Umbilical cord (tissue), 1 donor: ENCODE measurements at regions not wholly inside any gene's neighbourhood (a gene's known extent, or its start where the extent isn't known, plus 50 kb on each side); places are given as distances from the start of the nearest gene placed in this dataset.
"Not testable (repeated sequence)": the region's sequence is repeated elsewhere in the genome, so short reads cannot be mapped to it uniquely, and the experiment has no call there.

Source experiments
- DNase-seq: peaks from one replicate; pipeline ENCODE4 v3.0.0-alpha.2; 2015; ENCODE audit warnings: low spot score

DNA sequence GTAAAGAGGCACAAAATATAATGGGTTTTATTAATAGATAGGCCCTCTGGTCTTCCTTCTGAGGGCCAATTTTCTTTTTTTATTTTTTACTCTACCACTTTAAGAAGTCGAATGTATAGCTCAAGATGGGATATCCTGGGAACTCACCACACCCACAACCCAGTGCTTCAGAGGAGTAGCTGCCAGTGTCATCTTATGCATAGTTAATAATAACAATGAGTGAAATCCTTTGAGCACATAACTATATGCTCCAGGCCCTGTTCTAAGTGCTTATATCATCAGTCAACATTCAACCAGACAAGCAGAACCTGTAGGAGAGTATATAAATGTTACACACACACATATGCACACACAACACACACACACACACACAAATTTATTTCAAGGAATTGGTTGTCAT lies 150.3 kb upstream of the ACTBL2 start:
- DNase-seq: no peak

DNA sequence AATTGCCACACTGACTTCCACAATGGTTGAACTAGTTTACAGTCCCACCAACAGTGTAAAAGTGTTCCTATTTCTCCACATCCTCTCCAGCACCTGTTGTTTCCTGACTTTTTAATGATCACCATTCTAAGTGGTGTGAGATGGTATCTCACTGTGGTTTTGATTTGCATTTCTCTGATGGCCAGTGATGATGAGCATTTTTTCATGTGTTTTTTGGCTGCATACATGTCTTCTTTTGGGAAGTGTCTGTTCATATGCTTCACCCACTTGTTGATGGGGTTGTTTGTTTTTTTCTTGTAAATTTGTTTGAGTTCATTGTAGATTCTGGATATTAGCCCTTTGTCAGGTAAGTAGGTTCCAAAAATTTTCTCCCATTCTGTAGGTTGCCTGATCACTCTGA lies 148.5 kb upstream of the ACTBL2 start:
- DNase-seq: not testable (repeated sequence)

DNA sequence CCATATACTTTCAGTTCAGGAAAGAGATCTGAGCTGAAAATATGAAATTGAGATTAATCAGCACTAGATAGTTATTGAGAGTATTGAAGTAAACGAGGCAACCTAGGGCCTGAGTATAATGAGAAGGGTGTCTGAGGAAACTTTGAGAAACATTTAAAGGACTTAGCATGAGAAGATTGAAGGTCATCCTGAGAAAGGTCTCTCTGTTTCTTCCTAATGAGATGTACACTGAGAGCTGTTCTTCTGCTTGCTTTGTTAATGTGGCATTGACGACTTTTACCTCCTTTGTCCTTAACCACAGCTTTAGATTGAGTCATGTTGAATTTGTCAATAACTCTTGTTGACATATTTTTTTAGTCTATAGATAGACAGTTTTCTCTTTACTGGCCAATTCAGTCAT lies 145.1 kb upstream of the ACTBL2 start:
- DNase-seq: no peak

DNA sequence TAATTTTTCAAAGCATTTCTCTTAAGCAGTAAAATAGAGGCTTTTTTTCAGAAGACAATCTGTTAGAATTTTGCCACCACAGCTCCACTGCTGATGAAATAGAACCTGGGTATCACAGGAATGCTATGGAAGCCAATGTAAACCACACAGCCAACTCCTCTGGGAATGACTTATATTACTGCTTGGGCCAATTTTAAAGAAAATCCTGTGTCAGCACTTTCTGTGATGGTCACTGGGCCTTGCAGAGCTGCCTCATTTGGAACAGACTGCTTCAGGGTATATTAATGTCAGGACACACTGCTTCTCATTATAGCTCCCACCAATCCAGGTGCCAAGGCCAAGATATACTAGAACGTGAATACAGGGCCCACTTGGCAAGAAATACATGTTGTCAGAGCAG lies 144.1 kb upstream of the ACTBL2 start:
- DNase-seq: no peak

DNA sequence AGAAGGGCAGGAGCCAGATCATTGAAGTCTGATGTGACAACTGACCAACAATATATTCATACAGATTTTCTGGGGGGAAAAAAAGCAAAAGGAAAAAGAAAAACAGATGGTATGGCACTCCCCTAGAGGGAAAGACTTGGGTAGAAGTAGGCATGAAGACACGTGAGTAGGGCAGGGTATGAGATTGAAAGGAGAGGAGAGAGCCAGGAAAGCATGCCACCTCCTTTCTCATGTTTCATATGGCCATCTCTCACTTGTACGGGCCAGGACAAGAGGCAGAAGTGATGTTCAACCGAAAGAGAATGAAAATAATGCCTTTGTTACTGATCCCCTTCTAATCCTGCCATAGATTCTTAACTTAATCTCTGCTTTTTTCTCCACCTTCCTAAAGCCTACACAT lies 139.0 kb upstream of the ACTBL2 start:
- DNase-seq: no peak

DNA sequence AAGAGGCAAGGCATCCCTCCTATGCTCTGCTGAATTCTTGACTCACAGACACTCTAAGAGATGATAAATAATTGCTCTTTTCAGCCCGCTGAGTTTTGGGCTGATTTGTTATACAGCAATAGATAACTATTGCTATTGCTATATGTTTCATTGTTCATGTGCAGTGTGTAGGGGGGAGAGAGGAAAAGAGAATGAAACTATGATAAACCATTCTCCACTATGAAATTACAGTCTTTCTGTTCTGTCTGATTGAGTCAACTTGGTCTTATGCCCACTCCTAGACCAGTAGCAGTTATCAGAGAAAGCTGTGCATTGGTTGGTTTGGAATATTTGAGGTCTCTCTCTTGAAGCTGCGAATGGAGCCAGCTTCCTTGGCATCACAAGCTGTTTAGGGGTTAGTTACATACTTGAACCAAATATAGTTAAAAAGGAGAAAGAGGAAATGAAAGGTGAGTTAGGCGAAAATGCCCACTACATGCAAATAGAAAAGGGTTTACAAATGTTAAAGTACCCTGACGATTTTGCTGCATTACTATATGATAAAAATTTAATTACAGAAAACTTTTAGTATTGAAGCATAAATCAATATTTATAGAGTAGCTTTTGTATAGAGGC lies 136.3 kb upstream of the ACTBL2 start:
- no peak for DNase-seq

DNA sequence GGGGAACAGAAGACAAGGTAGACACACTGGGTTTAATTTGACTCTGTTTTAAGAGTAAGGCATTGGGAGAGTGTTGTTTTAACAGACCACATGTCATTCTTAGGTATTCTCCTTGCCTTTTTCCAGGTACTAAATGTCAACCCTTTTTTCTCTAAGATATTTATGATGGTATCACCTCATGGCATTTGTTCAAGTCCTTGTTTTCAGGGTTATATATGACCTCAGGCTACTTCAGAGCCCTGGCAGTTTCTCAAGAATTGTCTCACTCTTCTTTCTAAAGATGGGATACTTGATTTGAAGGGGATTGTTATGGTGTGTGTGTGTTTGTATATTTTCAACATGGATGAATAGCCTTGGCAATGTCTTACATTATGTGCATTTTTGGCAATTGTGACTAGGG lies 131.1 kb upstream of the ACTBL2 start:
- no peak for DNase-seq

DNA sequence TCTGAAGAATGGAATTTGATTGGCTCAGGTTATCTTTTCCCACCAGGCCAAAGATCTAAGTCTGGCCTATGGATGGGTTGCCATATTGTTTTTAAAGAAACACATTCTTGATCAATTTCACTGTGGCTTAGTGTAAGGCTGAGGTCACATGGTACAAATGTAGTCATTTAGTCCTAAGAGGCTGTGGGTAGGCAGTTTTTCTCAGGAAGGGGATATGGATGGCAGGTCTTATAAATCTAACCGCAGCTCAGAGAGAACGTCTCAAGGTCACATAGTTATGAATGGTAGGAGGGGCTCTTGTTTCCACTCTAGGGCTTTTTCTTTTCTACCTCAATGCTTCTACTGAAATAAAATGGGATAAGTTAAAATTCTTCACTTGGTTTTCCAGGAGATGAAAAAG lies 128.6 kb upstream of the ACTBL2 start:
- no peak for DNase-seq

DNA sequence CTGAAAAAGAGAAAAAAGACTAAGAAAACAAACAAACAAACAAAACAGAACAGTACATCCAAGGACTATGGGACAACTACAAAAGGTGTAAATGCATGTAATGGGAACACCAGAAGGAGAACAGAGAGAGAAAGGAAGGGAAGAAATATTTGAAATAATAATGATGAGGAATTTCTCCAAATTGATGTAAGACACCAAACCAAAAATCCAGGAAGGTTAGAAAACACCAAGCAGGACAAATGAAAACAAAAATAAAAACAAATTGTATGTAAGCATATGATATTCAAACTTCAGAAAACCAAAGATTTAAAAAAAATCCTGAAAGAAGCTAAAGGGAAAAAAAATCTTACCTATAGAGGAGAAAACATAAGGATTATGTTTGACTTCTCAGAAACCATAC lies 125.9 kb upstream of the ACTBL2 start:
- no peak for DNase-seq

DNA sequence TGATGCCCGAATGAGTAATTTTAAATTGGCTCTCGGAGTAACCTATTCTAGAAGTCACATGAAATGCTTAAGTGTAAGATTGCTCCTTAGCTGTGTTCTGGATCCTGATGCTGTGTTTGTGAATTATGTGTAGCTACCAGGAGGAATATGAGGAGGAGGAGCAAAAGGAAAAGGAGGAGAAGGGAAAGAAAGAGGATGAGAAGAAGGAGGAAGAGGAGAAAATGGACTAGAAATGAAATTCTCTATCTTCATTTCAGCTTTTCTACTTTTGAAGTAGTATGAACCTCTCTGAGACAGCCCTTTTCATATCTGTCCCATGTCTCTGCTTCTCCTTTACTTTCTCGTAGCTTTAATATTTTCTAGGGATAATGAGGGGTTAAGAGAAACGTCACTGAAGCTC lies 119.4 kb upstream of the ACTBL2 start:
- DNase-seq: no peak

DNA sequence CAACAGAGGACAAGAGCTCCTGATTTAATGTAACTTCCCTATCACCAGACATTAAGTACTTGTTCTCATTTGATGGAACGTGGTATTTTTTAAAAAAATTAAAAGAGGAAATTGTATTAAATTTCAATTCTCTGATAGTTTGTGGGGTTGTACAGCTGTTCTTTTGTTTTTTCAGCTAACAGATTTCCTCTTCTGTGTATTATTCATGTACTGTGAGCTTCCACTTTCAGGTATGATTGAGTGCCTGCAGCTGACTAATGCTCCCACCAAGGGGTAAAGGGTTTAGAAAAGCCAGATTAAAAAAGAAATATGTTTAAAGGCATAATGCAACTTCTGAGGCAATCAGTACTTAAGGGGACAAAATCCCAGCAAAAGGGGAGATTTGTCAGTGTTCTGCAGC lies 117.7 kb upstream of the ACTBL2 start:
- no peak for DNase-seq

DNA sequence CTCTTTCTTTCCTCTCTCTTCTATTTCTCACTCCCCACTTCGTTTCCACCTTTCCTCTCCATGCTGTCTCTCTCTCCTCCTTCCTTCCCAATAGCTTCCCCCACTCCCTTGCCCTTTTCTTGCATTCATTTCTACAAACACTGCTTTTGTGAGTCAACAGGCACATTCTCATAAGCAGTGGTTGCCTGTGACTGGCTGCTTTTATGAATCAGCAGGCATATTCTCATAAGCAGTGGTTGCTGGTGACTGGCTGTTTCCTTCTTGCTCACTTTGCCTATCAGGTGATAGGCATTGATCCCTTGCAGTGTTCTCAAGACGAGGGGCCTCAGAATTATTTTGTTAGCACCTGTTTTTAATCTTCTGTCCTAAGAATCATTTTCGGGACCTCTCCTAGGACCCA lies 116.1 kb upstream of the ACTBL2 start:
- no peak for DNase-seq

DNA sequence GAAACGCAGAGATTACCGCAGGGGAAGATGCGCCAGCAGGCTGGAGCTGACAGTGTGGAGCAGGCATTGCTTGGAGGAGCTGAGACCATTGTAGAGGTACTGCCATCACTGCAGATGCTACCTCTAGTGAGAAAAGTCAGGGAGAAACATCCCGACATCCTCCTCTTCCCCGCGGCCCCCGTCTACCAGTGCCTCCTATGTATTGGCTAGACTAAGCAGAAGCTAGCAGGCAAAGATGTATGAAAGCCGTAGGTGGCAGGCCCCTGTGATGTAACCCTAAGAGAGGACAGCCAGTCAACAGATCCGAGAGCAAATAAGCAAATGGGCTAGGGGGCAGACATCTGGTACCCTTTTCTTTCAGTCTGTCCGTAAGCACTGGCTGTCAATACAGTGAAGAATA lies 115.5 kb upstream of the ACTBL2 start:
- DNase-seq: no peak

DNA sequence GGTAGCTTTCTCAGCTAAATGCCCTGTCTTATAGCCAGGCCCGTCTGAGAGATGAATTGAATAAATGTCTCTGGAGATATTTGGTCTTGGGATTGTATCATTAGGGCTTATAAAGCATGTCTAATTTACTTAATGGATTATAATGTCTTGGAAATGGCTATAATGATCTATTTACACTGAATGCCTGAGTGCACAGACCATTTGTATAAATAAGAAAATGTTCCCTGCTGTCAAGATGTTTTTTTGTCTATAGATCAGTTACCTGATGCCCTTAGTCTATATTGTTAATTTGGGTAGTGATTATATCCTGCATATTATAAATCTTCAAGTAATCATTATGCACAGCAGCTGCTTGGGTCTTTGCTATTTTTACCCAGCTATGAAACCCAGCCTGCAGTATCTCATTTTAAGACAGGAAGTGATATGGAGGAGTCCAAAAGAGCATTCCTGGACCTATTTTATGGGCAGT lies 112.9 kb upstream of the ACTBL2 start:
- peak; percentile 50 for DNase-seq

DNA sequence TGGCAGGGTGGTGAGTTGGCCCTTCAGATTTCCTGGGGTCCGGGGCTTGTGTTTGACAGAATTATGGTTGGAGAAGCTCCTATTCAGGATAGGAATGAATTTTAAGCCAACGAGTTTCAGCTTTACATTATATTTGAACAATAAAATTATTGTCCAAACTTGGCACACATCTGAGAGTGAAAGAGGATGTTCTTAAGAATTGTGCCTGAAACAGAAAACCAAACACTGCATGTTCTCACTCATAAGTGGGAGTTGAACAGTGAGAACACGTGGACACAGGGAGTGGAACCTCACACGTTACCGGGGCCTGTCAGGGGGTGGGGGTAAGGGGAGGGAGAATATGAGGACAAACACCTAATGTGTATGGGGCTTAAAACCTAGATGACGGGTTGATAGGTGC lies 111.8 kb upstream of the ACTBL2 start:
- no peak for DNase-seq

DNA sequence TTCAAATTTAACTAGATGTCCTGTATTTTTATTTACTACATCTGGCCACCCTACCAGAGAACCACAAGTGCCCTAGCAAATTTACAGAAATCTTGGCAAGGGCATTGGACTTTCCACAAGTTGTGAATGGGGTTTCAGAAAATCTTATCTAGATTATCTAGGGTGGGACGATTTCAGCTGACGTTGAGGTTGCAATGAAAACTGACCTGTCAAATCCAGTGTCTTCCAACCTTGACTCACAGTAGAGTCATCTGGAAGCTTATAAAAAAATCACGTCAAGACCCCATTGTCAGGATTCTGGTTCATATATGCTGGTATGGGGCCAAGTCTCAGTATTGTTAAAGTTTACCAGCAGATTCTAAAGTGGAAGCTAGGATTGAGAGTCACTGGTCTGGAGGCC lies 109.6 kb upstream of the ACTBL2 start:
- no peak for DNase-seq

DNA sequence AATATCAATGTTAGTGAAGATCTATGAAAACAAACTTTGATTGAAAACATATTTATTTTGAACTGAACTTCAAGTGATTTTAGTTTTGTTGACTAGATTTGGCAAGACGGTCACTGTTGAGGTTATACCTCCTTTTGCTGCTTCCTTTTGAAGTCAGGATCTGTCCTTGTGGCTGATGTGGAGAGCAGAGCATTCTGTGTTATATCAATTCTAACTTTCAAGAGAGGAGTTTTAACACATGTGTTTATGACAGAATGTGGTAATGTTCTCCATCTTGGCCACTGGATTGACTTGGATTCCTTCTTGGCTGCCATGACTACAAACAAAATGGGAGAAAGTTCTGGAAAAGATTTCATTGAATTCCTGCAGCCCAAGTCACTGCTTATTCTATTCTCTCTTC lies 104.0 kb upstream of the ACTBL2 start:
- no peak for DNase-seq

DNA sequence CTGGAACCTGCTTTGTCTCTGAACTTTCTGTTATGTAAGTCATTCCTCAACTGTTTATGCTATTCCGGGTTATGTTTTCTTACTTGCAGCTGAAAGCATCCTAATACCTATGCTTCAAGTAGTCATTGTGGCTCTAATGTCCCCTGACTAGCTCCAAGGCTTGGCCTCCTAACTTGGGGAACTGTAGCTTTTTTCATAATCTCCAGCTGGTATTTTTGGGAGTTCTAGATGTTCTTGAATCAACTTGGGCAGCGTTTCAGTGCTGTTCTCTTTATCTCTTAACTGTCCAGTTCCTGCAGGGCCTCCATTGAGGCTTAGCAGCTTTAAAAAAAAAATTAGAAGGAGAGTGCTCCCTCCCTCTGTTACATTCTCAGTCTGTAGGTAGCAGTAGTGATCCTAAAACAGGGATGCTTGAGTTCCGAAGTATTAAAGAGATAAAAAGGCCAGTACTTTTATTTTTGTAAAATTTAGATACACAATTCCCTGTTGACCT lies 100.0 kb upstream of the ACTBL2 start:
- DNase-seq: no peak

DNA sequence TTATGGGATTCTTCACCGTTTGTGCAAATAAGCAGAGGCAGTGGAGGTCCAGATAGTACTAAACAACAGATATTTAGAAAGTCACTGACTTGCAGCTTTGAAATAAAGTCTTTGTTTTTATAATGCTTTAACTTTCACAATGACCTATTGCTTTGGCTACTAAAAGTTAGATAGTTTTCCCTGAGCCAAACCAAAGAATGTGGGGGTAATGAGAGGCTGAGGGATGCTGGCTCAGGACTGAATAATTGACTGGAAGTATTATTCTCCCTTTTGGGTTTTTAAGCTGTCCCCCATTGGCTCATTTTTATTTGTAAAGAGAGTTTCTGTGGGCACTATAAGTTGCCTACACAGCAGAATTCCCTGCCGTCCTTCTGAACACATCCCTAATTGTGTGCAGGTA lies 99.2 kb upstream of the ACTBL2 start:
- no peak for DNase-seq

DNA sequence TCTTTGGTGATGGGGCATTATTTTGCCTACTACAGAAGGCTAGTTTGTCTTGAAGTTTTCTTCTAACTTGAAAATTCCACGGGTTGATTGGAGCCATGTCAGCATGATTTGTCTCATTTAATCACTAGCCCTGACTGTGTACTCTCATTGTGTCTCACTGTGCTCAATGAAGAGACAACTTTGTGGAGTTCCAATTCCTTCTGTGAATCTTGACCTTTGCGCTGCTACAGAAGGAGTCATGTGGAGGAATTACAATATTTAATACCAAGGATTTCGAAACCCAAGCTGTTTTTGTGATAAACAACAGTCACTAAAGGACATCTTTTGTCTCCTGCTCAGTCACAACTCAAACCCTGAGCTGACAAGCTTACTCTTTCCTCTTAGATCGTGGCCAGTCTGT lies 98.6 kb upstream of the ACTBL2 start:
- no peak for DNase-seq

DNA sequence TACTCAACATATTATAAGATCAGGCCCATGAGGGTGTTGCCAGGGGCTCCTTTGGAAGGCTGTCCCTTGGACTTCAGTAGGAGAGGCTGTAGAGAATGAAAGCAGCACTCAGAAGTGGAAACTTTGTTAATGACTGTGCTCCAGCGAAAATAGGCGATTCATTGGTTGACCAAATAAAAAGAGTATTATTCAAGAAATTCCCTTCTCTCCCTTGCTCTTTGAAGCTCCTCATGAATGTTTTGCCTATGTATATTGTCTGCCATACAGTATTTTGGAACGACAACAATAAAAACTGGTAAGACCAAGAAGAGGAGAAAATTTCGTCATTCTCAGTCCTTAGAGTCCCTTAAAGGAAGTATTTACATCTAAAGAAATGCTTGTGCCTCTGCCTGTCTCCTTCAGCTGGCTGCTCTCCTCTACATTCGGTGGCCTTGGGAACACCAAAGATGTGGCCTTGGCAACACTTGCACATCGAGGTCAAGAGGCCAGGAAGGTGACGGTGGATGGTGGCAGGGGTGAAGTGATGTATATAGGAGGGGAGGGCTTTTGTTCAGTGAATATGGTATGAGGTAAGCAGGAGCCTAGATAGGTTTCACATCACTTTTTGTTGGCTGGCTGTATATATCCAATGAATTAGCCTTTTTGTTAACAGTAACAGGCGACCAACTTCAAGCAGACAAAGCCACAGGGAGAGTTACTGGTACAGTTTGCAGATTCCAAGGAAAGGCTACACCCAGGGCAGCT lies 95.0 kb upstream of the ACTBL2 start:
- DNase-seq: no peak

DNA sequence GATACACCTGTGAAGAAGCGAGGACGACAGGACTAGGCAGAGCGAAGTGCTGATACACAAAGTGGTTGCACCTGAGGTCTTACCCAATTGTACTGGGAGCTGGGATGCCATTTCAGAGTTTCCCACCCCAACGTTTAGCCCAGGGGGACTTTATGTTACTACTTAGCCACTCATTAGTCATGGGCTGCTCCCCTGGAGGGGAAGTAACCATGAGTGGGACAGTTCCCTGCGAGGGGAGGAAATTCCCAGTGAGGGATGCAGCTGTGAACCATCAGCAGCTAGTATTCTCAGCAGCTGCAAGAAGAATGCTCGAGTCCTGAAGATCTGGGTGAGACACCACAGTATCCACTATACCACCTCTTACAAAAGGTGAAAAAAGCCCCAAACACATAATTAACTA lies 93.7 kb upstream of the ACTBL2 start:
- DNase-seq: no peak

DNA sequence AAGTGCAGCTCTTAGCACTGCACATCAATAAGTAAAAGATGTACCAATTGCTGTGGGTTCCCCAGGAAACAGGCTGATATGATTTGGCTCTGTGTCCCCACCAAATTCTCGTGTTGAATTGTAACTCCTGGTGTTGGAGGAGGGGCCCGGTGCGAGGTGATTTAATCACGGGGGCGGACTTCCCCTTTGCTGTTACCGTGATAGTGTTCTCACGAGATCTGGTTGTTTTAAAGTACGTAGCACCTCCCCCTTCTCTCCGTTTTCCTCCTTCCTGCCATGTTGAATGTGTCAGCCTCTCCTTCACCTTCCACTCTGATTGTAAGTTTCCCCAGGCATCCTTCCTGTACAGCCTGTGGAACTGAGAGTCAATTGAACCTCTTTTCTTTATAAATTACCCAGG lies 93.2 kb upstream of the ACTBL2 start:
- no peak for DNase-seq

DNA sequence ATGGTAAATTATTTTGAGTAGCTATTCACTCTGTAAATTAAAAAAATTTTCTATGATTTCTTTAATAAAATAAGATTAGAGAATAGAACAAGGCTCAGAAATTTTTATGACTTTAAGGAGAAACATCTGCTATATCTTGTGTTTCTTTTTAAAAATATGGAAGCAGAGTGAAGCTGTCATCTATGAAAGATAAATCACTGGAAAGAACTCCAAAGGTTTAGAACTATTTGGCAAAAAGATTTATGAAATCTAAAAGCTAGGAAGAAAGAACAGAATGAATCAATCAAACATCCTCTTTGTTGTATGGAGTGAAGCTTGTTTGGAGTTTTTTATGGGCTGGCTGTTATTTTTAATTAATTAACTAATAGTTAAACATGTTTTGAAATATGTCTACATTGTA lies 89.8 kb upstream of the ACTBL2 start:
- DNase-seq: no peak
